Mucosa of descending colon (tissue), 3 donors: ENCODE measurements at regions not wholly inside any gene's neighbourhood (a gene's known extent, or its start where the extent isn't known, plus 50 kb on each side); places are given as distances from the start of the nearest gene placed in this dataset.

Source experiments
- ATAC-seq: fragments of 200-7000 bp; cut with Tn5 transposase; one replicate; pipeline ENCODE4 v1.9.1; 2020; ENCODE audit warnings: mild to moderate bottlenecking, moderate library complexity
- DNase-seq, 3 donors: peaks; one replicate each; pipeline ENCODE4 v3.0.0-alpha.2; 2020
- H3K36me3 ChIP-seq: fragments of 200-600 bp; one replicate; pipeline ENCODE4 v1.8.0; 2021; ENCODE audit warnings: low read depth, mild to moderate bottlenecking
- H3K4me1 ChIP-seq: fragments of 200-600 bp; one replicate; pipeline ENCODE4 v1.8.0; 2021; ENCODE audit warnings: low read depth, mild to moderate bottlenecking
- H3K4me3 ChIP-seq: fragments of 200-600 bp; one replicate; pipeline ENCODE4 v1.8.0; 2021; ENCODE audit warnings: mild to moderate bottlenecking
- H3K9me3 ChIP-seq: fragments of 200-600 bp; one replicate; pipeline ENCODE4 v1.8.0; 2021; ENCODE audit warnings: mild to moderate bottlenecking
- intact Hi-C, 2 donors: fragments of 100-400 bp; cut with DNase I in 1 of 2; cut with micrococcal nuclease in 1 of 2; formaldehyde crosslinking; loops; one replicate each; pipeline versions ENCODE4 v1.11.0 to v1.11.1; 2022; cut with DNase I, micrococcal nuclease
- TF ChIP-seq, protein P1 (sequence below): fragments of 200-600 bp; IDR thresholded peaks from one replicate; pipeline ENCODE4 v1.8.0; 2022; ENCODE audit warnings: antibody characterized with exemption, mild to moderate bottlenecking
- donor health status: DM: no; HTN: no; CAD: no; lungs with moderate emphysema.
- donor health status: DM: no; HTN: no; CAD: no.
- donor health status: DM: no; HTN: yes; CAD: no.

DNA sequence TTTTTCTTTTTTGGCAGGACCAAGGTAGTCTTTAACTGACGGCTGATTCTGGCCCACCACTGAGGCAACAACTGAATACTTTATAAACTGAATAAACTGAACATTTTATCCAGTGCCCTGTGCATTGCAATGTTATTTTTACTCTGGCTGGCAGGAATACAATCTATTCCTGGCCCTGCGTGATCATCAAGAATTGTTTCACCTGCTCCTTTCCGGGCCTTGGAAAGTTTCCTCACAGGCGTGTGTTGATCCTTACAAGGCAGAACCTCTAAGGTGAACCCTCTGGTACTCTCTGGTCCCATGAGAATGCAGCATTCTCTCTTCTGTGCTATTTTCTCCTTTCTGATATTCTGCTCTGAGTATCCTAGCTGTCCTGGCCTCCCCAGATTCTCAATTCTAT is 113.7 kb upstream of the KLHL29 start:
- intact Hi-C loops, result no loop called here
- Histone ChIP-seq H3K9me3 (no peaks in the 10 kb centered on the region), H3K4me3 (no peak overlapping the region), H3K36me3 (no peaks in the 10 kb centered on the region), H3K4me1 (no peaks in the 10 kb centered on the region)
- TF ChIP-seq, protein P1, sequence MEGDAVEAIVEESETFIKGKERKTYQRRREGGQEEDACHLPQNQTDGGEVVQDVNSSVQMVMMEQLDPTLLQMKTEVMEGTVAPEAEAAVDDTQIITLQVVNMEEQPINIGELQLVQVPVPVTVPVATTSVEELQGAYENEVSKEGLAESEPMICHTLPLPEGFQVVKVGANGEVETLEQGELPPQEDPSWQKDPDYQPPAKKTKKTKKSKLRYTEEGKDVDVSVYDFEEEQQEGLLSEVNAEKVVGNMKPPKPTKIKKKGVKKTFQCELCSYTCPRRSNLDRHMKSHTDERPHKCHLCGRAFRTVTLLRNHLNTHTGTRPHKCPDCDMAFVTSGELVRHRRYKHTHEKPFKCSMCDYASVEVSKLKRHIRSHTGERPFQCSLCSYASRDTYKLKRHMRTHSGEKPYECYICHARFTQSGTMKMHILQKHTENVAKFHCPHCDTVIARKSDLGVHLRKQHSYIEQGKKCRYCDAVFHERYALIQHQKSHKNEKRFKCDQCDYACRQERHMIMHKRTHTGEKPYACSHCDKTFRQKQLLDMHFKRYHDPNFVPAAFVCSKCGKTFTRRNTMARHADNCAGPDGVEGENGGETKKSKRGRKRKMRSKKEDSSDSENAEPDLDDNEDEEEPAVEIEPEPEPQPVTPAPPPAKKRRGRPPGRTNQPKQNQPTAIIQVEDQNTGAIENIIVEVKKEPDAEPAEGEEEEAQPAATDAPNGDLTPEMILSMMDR, result no peak
- ATAC-seq, result no peak
- DNase-seq, result no peak

DNA sequence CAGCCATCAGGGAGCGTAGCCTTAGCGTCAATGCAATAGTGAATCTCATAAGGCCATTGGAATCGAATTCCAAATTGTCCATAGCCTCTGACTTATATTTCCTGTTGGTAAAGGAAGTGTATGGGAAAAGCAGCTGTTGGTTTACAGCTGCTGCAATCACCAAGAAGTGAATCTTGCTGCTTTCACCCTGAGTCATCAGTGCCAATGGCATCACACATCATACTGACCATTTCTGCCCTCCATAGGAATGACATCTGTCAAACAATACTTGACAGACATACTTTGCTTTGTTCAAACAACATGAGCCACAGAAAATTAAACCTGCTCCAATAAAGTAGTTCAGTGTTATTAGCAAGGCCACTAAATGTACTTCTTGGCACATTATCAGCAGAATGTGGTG is 111.2 kb upstream of the KLHL29 start:
- intact Hi-C loops, result no loop called here
- TF ChIP-seq, protein P1, result no peak
- Histone ChIP-seq H3K36me3 (no peaks in the 10 kb centered on the region), H3K9me3 (no peaks in the 10 kb centered on the region), H3K4me1 (no peaks in the 10 kb centered on the region), H3K4me3 (no peak overlapping the region)
- DNase-seq (no peak), ATAC-seq (no peak)

DNA sequence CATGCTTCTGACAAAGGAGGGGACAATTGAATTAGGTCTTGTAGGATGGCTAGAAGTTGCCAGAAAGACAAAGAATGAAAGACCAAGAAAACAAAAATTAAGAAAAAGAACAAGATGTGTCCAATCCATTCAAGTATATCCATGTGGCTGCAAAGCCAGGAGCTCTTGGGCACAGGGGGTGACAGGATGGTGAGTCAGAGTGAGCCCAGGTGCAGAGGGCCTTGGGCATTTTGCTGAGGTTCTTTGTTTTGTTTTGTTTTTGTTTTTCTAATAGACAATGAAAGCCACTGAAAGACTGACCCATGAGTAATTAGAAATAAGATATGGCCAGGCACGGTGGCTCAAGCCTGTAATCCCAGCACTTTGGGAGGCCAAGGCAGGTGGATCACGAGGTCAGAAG is 104.6 kb upstream of the KLHL29 start:
- ATAC-seq, result no peak
- Histone ChIP-seq H3K4me1 (no peaks in the 10 kb centered on the region), H3K36me3 (no peaks in the 10 kb centered on the region), H3K9me3 (no peaks in the 10 kb centered on the region), H3K4me3 (no peak overlapping the region)
- DNase-seq, result no peak
- TF ChIP-seq, protein P1, result no peak
- intact Hi-C loops, result no loop called here

GRCh38 chr2:23283653-23284052 is 101.3 kb upstream of the KLHL29 start:
- no peak overlapping the region for H3K4me3 ChIP-seq
- no peaks in the 10 kb centered on the region for H3K4me1 ChIP-seq
- intact Hi-C loops, result no loop called here
- H3K9me3 ChIP-seq, result no peaks in the 10 kb centered on the region
- ATAC-seq, result no peak
- TF ChIP-seq, protein P1, result no peak
- DNase-seq, result no peak
- no peaks in the 10 kb centered on the region for H3K36me3 ChIP-seq

GRCh38 chr2:23285091-23285800 is 99.7 kb upstream of the KLHL29 start:
- Histone ChIP-seq H3K9me3 (no peaks in the 10 kb centered on the region), H3K4me3 (no peak overlapping the region), H3K36me3 (no peaks in the 10 kb centered on the region), H3K4me1 (no peaks in the 10 kb centered on the region)
- intact Hi-C loops, result no loop called here
- TF ChIP-seq, protein P1, result no peak
- DNase-seq, result no peak
- no peak for ATAC-seq
